ENCODE measurements at regions not wholly inside any gene's neighbourhood (a gene's known extent, or its start where the extent isn't known, plus 50 kb on each side); places are given as distances from the start of the nearest gene placed in this dataset.
"Not testable (repeated sequence)": the region's sequence is repeated elsewhere in the genome, so short reads cannot be mapped to it uniquely, and the experiment has no call there.

- TF ChIP-seq POLR2A, CTCF (IDR thresholded peaks at IDR 0.05): not testable (repeated sequence)
These were observed 185.0 kb downstream of the TBX15 start for GRCh38 chr1:118803128-118803527.
